HG03439 (cell line): ENCODE measurements at regions not wholly inside any gene's neighbourhood (a gene's known extent, or its start where the extent isn't known, plus 50 kb on each side); places are given as distances from the start of the nearest gene placed in this dataset.
"Not testable (repeated sequence)": the region's sequence is repeated elsewhere in the genome, so short reads cannot be mapped to it uniquely, and the experiment has no call there.

Source experiments
- ATAC-seq: cut with Tn5 transposase; IDR thresholded peaks from one replicate; pipeline ENCODE4 v1.9.1; 2021; ENCODE audit warnings: mild to moderate bottlenecking, moderate library complexity; ENCODE audit not compliant: unreplicated experiment

DNA sequence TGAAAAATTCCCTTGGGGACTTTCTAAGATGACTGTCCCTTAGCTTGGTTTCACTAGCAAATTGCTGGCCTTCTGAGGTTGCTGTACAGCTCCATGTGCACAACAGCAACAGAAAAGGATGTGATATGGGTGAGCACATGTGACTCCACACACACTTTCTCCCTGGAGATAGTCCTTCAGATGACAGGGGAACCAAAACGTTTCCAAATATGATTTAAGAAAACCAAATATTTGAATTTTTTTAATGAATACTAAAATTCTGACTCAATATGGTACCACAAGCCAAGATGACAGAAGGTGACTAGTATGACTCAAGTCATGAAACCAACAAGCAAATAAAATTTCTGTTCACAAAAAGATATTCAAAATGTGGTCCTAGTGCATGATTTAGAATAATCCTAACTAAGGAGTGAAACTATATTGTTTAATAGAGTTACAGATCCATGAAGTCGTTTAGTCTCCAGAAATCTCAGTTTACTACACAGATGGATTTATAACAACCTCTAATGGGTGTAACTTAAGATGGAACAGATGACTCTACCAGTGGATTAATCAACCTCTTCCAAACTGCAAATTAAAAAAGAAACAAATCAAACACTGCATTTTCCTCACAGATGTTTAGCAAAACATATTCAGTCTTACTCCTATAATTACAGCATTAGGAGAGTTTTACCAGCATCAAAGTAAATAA, 144.8 kb upstream of the PIK3R1 start:
- peak; percentile 92 for ATAC-seq

DNA sequence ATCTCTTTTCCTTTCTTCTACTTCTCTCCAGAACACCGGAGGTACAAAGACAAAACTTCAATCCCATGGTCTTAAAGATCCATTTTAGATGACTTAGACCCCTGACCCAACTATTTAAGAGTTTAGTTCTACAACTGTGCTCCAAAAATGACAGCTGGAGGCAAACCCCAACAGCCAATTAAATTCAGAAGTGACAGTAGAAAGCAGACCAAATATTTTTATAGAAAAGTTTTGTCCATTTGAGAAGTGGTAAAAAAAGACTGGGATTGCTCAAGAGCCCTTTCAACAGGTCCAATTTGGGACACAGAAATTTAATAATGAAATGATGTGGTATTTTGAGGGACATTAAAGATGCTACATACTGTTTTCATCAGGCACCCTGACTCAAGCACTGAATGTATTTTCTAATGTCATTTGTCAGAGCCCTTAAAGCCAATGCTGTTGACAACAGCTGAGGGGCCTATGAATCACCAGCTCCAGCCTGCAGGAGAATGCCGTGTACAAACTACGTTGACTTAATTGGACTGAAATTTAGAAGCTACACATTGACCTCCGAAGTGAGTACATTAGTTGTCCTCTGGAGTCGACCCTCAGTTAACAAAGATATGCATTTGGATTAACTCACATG, 147.5 kb upstream of the PIK3R1 start:
- ATAC-seq = no peak

DNA sequence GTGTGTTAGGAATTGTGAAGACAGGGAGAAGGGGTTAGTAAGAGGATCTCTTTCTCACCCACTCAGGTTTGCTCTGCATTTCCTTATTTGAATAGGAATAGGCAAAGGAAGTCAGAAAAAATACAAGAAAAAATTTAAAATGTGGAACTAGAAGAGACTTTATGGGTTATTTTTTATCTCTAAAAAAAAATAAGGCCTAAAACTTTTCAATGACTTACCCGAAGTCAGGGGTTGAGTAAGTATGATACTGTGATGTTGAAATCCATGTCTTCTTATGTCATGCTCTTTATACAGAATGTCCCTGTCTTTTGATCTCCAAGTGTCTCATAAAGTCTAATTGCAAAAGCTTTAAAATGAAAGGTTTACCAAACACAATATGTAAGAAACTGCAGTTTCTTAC, 148.3 kb upstream of the PIK3R1 start:
- no peak for ATAC-seq

DNA sequence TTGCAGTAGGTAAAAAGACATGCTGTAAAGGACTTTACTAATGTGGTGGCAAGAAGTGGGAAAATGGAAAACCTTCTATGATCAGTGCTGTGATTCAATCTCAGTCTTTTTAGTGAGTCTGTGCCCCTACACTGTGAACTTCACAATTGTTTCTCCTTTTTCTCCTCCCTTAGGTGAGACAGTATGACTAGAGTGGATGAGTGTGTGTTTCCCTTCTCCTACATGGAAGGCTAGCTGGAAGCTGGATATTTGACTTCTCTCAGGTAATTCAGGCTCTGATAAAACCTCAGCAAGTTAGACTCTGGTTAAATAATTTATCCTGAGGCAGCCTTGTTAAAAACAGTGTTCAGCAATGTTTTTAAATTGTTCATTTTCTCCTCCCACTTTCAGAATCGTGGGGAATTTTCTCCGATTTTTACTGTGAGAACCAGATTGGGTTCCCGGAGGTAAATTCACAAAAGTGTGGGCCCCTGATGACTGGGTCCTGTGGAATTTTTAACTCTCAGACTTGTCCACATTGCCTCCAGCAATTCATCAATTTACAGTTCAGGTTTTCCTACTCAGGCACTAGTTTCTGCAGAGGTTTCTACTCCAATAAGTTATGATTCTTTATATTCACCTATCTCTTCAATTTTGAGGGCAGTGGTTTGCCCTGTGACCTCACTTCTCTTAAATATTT, 149.1 kb upstream of the PIK3R1 start:
- ATAC-seq = no peak

DNA sequence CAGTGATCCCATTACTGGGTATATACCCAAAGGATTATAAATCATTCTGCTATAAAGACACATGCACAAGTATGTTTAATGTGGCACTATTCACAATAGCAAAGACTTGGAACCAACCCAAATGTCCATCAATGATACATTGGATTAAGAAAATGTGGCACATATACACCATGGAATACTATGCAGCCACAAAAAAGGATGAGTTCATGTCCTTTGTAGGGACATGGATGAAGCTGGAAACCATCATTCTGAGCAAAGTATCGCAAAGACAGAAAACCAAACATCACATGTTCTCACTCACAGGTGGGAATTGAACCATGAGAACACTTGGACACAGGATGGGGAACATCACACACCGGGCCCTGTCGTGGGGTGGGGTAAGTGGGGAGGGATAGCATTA, 150.2 kb upstream of the PIK3R1 start:
- ATAC-seq = not testable (repeated sequence)

DNA sequence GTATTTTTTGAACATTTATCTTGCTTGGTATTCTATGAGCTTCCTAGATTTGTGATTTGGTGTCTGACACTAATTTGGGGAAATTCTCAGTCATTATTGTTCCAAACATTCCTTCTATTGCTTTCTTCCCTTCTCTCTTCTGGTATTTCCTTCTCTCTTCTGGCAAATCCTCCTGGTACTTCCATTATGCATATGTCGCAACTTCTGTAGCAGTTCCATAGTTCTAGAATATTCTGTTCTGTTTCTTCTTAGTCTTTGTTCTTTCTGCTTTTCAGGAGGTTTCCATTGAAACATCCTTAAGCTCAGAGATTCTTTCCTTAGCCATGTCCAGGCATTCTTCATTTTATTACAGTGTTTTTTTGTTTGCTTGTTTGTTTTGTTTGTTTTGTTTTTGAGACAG, 155.2 kb upstream of the PIK3R1 start:
- ATAC-seq = no peak

DNA sequence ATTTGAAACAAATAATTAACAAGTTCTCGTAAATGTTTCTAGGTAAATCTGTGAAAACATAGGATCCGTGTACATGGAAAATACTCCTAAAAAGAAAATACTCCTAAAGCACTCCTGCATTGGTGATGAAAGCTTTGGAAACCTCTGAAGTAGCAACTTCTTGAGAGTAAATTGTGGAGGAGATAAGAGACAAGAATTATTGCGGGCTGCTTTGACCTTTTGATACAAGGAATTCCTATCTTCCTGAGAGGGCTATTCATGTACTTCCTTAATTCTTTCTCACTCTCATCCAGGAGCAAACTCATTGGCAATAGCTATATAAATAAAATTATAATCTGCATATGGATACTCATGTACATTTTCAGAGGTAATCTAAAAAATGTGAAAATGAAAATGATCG, 158.4 kb upstream of the PIK3R1 start:
- no peak for ATAC-seq

DNA sequence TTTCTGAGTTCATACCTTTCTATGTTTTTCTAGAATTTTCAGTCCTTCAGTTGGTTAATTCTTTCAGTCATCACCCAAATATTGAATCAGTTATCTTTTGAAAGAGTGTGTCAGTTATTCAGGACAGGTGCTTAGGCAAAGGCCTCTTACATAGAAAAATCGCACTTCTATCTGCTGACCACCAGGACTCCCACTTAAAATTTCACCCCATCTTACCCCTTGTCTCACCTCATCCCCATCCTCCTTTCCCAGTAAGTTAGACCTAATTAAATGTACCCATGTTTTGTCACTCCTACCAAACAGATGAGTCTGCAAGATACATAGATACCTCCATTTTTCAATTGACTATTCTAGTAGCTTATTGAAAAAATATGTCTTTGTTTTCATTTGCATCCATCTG, 159.9 kb upstream of the PIK3R1 start:
- ATAC-seq = no peak

DNA sequence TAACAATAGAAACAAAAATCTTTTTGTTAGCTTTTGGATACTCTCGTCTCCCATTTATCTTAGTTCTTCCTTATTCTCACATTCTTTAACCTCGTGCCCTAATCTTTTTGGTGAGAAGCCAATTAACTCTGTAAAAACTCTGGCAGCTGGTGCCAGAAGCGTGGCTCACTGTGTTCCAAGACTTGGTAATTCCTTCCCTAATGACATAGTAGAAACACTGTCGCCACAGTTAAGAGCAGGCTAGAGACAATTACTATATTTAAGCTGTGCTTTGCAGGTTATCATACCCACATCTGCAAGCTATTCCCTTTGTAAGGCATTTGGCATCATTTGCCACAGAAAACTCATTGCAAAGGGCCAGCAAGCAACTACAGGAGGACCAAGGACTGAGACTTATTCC, 160.9 kb upstream of the PIK3R1 start:
- ATAC-seq = no peak

DNA sequence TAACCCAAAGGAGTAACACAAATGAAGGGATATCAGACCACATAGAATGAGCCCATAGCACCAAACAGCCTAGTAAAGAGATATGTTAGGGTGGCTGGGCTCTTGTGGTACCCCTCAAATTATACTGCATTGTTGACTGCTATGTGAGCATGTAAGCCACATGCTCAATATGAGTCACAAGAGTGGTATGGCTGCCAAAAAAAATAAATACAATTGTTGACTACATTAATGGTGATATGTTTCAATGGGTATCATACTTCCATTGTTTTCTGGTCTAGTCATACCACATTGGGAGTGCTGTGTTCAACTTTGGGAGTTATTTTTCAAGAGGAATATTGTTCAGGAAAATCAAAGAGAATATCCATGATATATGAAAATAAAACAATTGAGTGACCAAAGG, 162.4 kb upstream of the PIK3R1 start:
- no peak for ATAC-seq

DNA sequence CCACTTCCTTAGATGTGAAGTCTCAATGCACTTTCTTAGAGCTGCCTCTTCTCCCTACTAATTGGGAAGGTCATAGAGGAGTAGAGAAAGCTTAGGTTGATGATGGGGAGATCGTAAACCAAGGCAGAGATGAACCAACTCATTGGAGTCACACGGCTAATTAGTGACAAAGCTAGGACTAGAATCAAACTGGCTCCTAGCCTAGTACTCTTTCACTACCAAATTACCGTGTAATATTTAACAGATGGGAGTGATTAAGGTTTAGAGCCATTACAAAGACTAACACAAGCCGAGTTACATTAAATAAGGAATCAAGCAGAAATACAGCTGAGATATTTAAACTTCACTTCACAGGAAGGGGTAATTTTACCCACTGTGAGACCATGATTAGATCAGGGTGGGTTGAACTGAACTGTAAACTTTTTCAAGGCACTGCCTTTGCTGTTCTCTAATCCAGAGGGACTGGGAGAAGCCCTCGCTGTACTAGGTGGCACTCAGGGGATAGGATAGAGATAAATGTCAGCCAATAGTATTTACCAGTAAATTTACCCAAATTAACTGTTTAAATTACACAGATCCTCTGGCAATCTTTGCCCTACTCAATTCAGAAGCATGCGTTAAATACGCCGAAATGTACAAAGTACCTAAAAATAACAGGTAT, 166.4 kb upstream of the PIK3R1 start:
- no peak for ATAC-seq

DNA sequence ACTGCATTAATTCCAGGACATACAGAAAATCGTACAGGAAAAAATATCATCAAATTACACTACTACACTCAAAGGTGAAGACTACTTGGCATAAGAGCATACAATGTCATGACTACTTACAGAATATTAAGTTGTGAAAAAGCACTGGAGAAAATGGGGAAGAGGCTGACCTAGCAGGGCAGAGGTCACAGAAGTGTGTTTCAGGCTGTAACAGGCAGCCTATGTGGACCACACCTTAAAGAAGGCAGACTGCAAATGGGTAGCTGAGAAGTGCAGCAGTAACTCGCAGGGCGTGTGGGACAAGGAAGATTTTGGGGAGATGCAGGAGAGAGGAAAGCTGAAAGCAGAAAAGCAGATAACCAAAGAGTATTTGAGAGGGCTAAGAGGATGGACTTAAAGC, 167.0 kb upstream of the PIK3R1 start:
- no peak for ATAC-seq

DNA sequence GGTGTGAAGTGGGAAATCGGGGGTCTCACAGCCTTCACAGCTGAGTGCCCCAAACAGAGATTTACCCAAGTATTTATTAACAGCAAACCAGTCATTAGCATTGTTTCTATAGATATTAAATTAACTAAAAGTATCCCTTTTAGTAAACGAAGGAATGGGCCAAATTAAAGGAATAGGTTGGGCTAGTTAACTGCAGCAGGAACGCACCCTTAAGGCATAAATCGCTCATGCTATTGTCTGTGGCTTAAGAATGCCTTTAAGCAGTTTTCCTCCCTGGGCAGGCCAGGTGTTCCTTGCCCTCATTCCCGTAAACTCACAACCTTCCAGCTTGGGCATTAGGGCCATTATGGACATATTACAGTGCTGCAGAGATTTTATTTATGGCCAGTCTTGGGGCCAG, 167.5 kb upstream of the PIK3R1 start:
- not testable (repeated sequence) for ATAC-seq

DNA sequence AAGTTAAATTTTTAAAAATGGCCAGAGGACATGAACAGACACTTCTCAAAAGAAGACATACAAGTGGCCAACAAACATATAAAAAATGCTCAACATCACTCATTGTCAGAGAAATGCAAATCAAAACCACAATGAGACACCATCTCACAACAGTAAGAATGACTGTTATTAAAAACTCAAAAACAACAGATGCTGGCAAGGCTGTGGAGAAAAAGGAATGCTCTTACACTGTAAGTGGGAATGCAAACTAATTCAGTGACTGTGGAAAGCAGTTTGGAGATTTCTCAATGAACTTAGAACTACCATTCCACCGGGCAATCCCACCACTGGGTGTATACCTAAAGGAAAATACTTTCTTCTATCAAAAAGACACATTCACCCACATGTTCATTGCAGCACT, 168.5 kb upstream of the PIK3R1 start:
- ATAC-seq = no peak

DNA sequence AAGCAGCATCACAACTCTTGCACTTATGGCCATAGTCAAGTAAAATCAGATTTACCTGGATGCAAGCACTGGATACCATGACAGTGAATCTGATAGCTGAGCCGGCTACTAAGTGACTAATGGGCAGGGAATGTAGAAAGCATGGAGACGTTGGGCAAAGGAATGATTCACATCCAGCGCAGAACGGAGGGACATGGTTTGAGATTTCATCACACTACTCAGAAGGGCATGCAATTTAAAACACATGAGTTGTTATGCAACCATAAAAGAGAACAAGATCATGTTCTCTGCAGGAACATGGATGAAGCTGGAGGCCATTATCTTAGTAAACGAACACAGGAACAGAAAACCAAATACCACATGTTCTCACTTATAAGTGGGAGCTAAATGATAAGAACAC, 169.1 kb upstream of the PIK3R1 start:
- no peak for ATAC-seq

DNA sequence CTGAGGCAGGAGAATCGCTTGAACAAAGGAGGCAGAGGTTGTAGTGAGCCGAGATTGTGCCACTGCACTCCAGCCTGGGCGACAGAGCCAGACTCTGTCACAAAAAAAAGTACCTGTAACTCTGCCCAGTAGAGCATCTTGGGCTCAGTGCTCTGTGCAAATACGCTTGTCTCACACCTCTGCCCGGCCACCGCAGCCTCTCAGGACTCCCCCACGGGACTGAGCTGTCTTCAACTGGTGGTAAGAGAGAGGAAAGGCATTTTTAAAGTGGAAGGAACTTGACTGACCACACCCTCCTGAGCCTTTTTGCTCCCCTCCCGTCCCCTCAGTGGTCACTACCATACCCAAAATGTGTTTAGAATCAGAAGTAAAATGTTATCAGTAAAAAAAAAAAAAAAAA, 174.3 kb upstream of the PIK3R1 start:
- peak; percentile 83 for ATAC-seq

DNA sequence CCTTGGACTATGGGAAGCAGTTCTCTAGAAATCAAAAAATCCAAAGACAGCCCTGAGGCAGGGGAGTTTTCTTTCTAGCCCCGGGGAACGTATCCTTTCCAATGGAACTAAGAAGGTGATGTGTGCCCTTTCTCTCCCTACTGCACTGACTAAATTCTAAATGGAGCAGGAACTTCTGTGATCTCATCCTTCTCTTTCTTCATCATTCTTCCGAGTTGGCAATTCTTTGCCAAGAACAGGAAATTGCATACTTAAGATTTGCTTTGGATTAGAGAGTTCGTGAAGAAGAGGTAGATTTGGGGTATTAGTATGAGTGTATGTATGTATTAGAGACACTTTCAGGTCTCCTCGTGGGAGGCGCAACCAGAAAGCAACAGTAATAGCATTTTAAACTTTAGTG, 178.0 kb upstream of the PIK3R1 start:
- no peak for ATAC-seq

DNA sequence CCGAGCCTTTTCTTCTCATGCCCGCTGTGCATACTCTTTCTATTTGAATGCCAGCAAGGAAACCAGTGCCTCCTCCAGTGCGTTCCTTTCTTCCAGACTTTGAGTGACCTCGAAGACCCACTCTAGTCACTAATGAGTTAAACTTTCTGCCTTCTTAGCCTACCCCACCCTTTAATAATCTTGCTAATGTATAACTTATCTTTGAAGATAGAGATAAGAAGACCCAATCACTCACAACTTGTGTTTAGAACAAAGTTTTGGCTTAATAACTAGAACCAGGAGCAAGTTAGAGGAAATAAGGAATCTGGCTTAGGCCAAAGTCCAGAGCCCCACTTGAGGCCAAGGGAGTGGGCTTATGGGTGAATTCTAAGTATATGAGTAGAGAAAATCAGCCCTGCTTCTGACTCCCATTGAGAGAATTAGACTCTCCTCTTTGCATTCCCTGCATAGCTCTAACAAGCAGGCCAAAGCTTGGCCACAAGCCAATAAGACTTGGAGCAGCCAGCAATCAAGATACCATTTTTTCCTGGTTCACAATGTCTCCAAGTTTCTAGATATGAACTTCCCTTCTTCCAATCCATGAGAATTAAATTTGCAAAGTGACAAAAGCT, 181.5 kb upstream of the PIK3R1 start:
- ATAC-seq = no peak

DNA sequence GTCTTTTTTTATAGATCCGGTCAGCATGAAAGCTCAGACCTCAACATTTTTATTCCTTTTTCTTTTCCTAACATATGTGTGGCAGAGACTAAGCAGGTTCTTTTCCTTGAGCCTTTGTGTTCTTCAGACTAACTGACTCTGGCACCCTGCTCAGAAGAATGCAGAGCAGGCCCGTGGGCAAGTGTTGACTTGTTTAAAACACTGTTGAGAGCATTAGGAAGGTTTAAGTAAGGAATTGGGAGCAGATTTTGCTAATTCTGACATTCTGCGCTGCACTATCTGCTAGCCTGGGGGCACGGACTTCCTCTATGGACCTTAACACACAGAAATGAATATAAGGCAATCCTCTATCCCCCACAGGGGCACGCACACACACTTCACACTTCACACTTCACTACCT, 182.5 kb upstream of the PIK3R1 start:
- ATAC-seq = no peak

DNA sequence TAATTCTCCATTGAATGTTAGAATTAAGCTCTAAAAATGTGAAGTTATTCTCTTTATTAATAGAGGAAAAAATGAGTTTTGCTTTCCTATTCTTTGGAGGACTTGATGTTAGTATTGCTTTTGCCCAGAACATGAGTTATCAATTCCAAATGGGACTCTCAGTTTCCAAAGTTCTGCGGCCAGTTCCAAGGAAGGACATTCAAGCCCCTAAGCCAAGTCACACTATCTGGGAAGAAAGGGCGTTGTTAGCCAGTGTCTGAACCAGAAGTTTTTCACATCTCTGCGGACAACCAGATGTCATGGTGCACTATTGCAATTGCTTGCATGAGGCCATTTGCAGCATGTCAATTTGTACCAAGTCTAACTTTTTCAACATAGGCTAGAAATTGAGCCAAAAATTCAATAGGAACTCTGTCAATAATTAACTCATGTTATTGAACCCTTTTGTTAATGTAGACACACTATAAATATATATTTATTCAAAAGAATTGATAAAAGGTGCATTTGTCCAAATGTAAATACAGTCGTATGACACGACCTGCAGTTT, 183.3 kb upstream of the PIK3R1 start:
- ATAC-seq = no peak

DNA sequence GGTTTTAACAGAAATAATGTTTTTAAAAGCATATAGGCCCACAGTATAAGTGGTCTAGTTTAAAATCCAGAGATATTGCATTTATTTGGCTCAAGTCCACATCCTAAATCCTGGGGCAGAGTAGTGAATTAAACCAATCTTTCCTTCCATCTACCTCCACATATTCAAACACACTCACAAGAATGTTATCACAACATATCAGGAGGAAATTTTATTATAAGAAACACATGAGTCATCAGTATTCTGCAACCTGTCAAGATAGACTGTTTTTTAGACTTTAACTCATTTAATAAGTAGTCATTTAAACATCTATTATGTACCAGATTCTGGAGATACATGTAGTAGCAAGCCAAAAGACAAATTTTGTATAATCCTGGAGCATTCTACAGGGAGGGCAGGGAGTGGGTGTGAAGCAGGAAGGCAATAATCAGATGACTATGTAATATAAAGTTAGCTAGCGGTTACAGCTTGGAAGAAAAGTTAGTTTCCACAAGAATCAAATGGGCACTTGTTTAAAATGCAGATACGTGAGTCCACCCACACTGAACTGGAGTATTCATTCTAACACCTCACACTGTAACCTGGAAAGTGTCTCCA, 187.3 kb upstream of the PIK3R1 start:
- no peak for ATAC-seq
